ENCODE measurements at regions not wholly inside any gene's neighbourhood (a gene's known extent, or its start where the extent isn't known, plus 50 kb on each side); places are given as distances from the start of the nearest gene placed in this dataset.

DNA sequence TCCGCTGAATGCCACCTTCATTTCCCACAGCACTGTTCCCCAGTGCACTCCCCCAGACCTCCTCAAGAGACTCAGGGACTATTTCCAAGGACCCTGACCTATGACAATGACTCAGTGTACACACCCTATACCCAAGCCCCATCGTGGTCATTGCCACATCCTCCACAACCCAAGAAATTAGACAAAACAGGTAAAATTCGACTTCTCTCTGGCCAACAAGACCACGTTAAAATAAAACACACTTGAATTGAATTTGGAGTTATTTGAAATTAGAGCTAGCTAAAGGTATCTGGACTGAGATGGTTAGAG lies 126.4 kb upstream of the NCK2 start:
- TF ChIP-seq MAX (IDR thresholded peaks at IDR 0.05) (no peak), EZH2phosphoT487 (IDR thresholded peaks at IDR 0.05; ENCODE audit: borderline replicate concordance) (no peak), SP1 (IDR thresholded peaks at IDR 0.05; ENCODE audit: low read depth) (no peak), RAD21 (IDR thresholded peaks at IDR 0.05; ENCODE audit: low read depth) (no peak), POLR2A (IDR thresholded peaks at IDR 0.05; ENCODE audit: borderline replicate concordance, extremely low read depth, insufficient read depth, insufficient read length) (no peak), EZH2 (IDR thresholded peaks at IDR 0.05) (no peak), SRF (IDR thresholded peaks at IDR 0.05; ENCODE audit: low read depth) (no peak), ZFX (IDR thresholded peaks at IDR 0.05) (no peak), JUND (IDR thresholded peaks at IDR 0.05) (no peak), FOSL1 (IDR thresholded peaks at IDR 0.05; ENCODE audit: low read depth) (no peak)
- TF ChIP-seq, protein P1, sequence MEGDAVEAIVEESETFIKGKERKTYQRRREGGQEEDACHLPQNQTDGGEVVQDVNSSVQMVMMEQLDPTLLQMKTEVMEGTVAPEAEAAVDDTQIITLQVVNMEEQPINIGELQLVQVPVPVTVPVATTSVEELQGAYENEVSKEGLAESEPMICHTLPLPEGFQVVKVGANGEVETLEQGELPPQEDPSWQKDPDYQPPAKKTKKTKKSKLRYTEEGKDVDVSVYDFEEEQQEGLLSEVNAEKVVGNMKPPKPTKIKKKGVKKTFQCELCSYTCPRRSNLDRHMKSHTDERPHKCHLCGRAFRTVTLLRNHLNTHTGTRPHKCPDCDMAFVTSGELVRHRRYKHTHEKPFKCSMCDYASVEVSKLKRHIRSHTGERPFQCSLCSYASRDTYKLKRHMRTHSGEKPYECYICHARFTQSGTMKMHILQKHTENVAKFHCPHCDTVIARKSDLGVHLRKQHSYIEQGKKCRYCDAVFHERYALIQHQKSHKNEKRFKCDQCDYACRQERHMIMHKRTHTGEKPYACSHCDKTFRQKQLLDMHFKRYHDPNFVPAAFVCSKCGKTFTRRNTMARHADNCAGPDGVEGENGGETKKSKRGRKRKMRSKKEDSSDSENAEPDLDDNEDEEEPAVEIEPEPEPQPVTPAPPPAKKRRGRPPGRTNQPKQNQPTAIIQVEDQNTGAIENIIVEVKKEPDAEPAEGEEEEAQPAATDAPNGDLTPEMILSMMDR (IDR thresholded peaks at IDR 0.05 in 2 of 3, conservative IDR thresholded peaks at IDR 0.05 in 1 of 3; ENCODE audit: borderline replicate concordance in 1 of 3, insufficient read depth in 1 of 3, low read depth in 2 of 3, low read length in 2 of 3): no peak
- TF ChIP-seq, protein P2, sequence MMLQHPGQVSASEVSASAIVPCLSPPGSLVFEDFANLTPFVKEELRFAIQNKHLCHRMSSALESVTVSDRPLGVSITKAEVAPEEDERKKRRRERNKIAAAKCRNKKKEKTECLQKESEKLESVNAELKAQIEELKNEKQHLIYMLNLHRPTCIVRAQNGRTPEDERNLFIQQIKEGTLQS (IDR thresholded peaks at IDR 0.05): no peak
- TF ChIP-seq, protein P3, sequence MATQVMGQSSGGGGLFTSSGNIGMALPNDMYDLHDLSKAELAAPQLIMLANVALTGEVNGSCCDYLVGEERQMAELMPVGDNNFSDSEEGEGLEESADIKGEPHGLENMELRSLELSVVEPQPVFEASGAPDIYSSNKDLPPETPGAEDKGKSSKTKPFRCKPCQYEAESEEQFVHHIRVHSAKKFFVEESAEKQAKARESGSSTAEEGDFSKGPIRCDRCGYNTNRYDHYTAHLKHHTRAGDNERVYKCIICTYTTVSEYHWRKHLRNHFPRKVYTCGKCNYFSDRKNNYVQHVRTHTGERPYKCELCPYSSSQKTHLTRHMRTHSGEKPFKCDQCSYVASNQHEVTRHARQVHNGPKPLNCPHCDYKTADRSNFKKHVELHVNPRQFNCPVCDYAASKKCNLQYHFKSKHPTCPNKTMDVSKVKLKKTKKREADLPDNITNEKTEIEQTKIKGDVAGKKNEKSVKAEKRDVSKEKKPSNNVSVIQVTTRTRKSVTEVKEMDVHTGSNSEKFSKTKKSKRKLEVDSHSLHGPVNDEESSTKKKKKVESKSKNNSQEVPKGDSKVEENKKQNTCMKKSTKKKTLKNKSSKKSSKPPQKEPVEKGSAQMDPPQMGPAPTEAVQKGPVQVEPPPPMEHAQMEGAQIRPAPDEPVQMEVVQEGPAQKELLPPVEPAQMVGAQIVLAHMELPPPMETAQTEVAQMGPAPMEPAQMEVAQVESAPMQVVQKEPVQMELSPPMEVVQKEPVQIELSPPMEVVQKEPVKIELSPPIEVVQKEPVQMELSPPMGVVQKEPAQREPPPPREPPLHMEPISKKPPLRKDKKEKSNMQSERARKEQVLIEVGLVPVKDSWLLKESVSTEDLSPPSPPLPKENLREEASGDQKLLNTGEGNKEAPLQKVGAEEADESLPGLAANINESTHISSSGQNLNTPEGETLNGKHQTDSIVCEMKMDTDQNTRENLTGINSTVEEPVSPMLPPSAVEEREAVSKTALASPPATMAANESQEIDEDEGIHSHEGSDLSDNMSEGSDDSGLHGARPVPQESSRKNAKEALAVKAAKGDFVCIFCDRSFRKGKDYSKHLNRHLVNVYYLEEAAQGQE (IDR thresholded peaks at IDR 0.05; ENCODE audit: low read depth): no peak

All from HCT116 (cell line).